ENCODE measurements at regions not wholly inside any gene's neighbourhood (a gene's known extent, or its start where the extent isn't known, plus 50 kb on each side); places are given as distances from the start of the nearest gene placed in this dataset.

- no peaks in the 10 kb centered on the region for H3K36me3 ChIP-seq (ENCODE audit: control insufficient read depth in 1 of 2, insufficient read depth in 2 of 2, low read depth in 1 of 2, low read length in 2 of 2)
- H3K9ac ChIP-seq (ENCODE audit: low read length), result no peak overlapping the region
These were observed 1324.0 kb downstream of the AMY1C start for GRCh38 chr1:105073660-105074059.

GRCh38 chr1:105083611-105084010 is 1333.9 kb downstream of the AMY1C start:
- no peak overlapping the region for H2BK5ac ChIP-seq (ENCODE audit: low read depth, low read length, poor library complexity, severe bottlenecking)
- H3K4ac ChIP-seq (ENCODE audit: low read depth in 1 of 2, low read length in 2 of 2), result no peak overlapping the region
- H3K18ac ChIP-seq (ENCODE audit: low read depth in 1 of 2, low read length in 2 of 2), result no peak overlapping the region
- no peak overlapping the region for H2AK5ac ChIP-seq (ENCODE audit: low read length, severe bottlenecking)
- H2BK12ac ChIP-seq (ENCODE audit: low read length in 2 of 2), result no peak overlapping the region
- H3K27ac ChIP-seq (ENCODE audit: low read length, poor library complexity, severe bottlenecking), result no peak overlapping the region
- no peak overlapping the region for H3K4me3 ChIP-seq (ENCODE audit: insufficient read depth in 1 of 2, low read depth in 1 of 2, low read length in 2 of 2)
- no peak overlapping the region for H4K91ac ChIP-seq (ENCODE audit: low read length)
- H3K14ac ChIP-seq (ENCODE audit: low read length in 2 of 2), result no peak overlapping the region
- H3K4me1 ChIP-seq (ENCODE audit: control insufficient read depth, insufficient read depth, low read depth, low read length), result no peaks in the 10 kb centered on the region
- no peak overlapping the region for H2BK15ac ChIP-seq (ENCODE audit: low read depth, poor library complexity, severe bottlenecking)
- H3K23ac ChIP-seq (ENCODE audit: low read length in 2 of 2), result no peak overlapping the region
- H3K4me2 ChIP-seq (ENCODE audit: low read length, poor library complexity, severe bottlenecking), result no peak overlapping the region
- no peaks in the 10 kb centered on the region for H3K36me3 ChIP-seq (ENCODE audit: control insufficient read depth in 1 of 2, insufficient read depth in 2 of 2, low read depth in 1 of 2, low read length in 2 of 2)
- WGBS, result 100% methylated on average over 1 of the region's 4 CpGs
- peaks cover 1% of the 10 kb centered on the region for H3K9me3 ChIP-seq (ENCODE audit: control insufficient read depth, low read length)
- H2AFZ ChIP-seq (ENCODE audit: low read depth, low read length), result no peak overlapping the region
- no peaks in the 10 kb centered on the region for H3K79me1 ChIP-seq (replicated peaks; ENCODE audit: low read length, poor library complexity, severe bottlenecking)
- H2BK120ac ChIP-seq (ENCODE audit: low read depth, low read length), result no peak overlapping the region
- H3K9ac ChIP-seq (ENCODE audit: low read length), result no peak overlapping the region
- DNase-seq, result no peak
- no peaks in the 10 kb centered on the region for H3K27me3 ChIP-seq (ENCODE audit: control insufficient read depth in 1 of 2, insufficient read depth in 1 of 2, low read length in 2 of 2)
- no peak overlapping the region for H4K8ac ChIP-seq (ENCODE audit: low read length)

More at GRCh38 chr1:105073660-105074059, 1324.0 kb downstream of the AMY1C start:
- Histone ChIP-seq H3K79me1 (replicated peaks; ENCODE audit: low read length, poor library complexity, severe bottlenecking) (no peaks in the 10 kb centered on the region), H2BK12ac (ENCODE audit: low read length in 2 of 2) (no peak overlapping the region), H2BK120ac (ENCODE audit: low read depth, low read length) (no peak overlapping the region), H3K27me3 (ENCODE audit: control insufficient read depth in 1 of 2, insufficient read depth in 1 of 2, low read length in 2 of 2) (no peaks in the 10 kb centered on the region), H3K4me3 (ENCODE audit: insufficient read depth in 1 of 2, low read depth in 1 of 2, low read length in 2 of 2) (no peak overlapping the region), H2AFZ (ENCODE audit: low read depth, low read length) (no peak overlapping the region), H3K18ac (ENCODE audit: low read depth in 1 of 2, low read length in 2 of 2) (no peak overlapping the region), H3K27ac (ENCODE audit: low read length, poor library complexity, severe bottlenecking) (no peak overlapping the region), H3K14ac (ENCODE audit: low read length in 2 of 2) (no peak overlapping the region), H2AK5ac (ENCODE audit: low read length, severe bottlenecking) (no peak overlapping the region), H3K4me1 (ENCODE audit: control insufficient read depth, insufficient read depth, low read depth, low read length) (no peaks in the 10 kb centered on the region), H3K9me3 (ENCODE audit: control insufficient read depth, low read length) (peaks cover 19% of the 10 kb centered on the region), H3K4me2 (ENCODE audit: low read length, poor library complexity, severe bottlenecking) (no peak overlapping the region), H3K4ac (ENCODE audit: low read depth in 1 of 2, low read length in 2 of 2) (no peak overlapping the region), H2BK15ac (ENCODE audit: low read depth, poor library complexity, severe bottlenecking) (no peak overlapping the region), H2BK5ac (ENCODE audit: low read depth, low read length, poor library complexity, severe bottlenecking) (no peak overlapping the region), H3K23ac (ENCODE audit: low read length in 2 of 2) (no peak overlapping the region), H4K8ac (ENCODE audit: low read length) (no peak overlapping the region), H4K91ac (ENCODE audit: low read length) (no peak overlapping the region)
- no peak for DNase-seq

DNA sequence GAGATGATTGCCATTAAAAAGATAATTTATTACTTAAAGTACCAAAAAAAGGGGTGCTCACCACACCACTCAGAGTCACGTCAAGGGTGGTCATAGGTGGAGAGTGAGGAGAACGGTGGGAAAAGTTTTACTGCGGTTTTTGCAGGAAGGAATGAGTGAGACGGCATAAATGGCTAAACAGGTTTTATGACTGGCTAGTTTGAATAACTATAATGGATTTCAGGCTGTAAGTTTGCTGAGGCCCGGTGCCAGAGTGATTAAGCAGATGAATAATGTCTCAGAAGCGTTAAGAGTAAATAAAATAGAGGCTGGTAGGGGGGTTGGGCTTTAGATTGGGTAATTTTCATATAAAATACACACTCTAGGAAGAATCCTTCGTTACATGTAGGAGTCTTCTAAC is 1337.8 kb downstream of the AMY1C start:
- H2BK5ac ChIP-seq (ENCODE audit: low read depth, low read length, poor library complexity, severe bottlenecking), result no peak overlapping the region
- no peaks in the 10 kb centered on the region for H3K36me3 ChIP-seq (ENCODE audit: control insufficient read depth in 1 of 2, insufficient read depth in 2 of 2, low read depth in 1 of 2, low read length in 2 of 2)
- no peaks in the 10 kb centered on the region for H3K27me3 ChIP-seq (ENCODE audit: control insufficient read depth in 1 of 2, insufficient read depth in 1 of 2, low read length in 2 of 2)
- no peak overlapping the region for H3K4ac ChIP-seq (ENCODE audit: low read depth in 1 of 2, low read length in 2 of 2)
- no peak overlapping the region for H4K91ac ChIP-seq (ENCODE audit: low read length)
- peaks cover 6% of the 10 kb centered on the region for H3K9me3 ChIP-seq (ENCODE audit: control insufficient read depth, low read length)
- no peak overlapping the region for H2AK5ac ChIP-seq (ENCODE audit: low read length, severe bottlenecking)
- H3K4me1 ChIP-seq (ENCODE audit: control insufficient read depth, insufficient read depth, low read depth, low read length), result no peaks in the 10 kb centered on the region
- no peak for DNase-seq
- no peak overlapping the region for H3K23ac ChIP-seq (ENCODE audit: low read length in 2 of 2)
- no peak overlapping the region for H3K14ac ChIP-seq (ENCODE audit: low read length in 2 of 2)
- no peak overlapping the region for H3K9ac ChIP-seq (ENCODE audit: low read length)
- no peak overlapping the region for H3K27ac ChIP-seq (ENCODE audit: low read length, poor library complexity, severe bottlenecking)
- 88% methylated on average over 6 of the region's 7 CpGs for WGBS
- no peak overlapping the region for H4K8ac ChIP-seq (ENCODE audit: low read length)
- no peak overlapping the region for H3K18ac ChIP-seq (ENCODE audit: low read depth in 1 of 2, low read length in 2 of 2)
- H2BK120ac ChIP-seq (ENCODE audit: low read depth, low read length), result no peak overlapping the region
- no peak overlapping the region for H3K4me2 ChIP-seq (ENCODE audit: low read length, poor library complexity, severe bottlenecking)
- no peak overlapping the region for H2BK15ac ChIP-seq (ENCODE audit: low read depth, poor library complexity, severe bottlenecking)
- no peak overlapping the region for H2AFZ ChIP-seq (ENCODE audit: low read depth, low read length)
- H2BK12ac ChIP-seq (ENCODE audit: low read length in 2 of 2), result no peak overlapping the region
- no peaks in the 10 kb centered on the region for H3K79me1 ChIP-seq (replicated peaks; ENCODE audit: low read length, poor library complexity, severe bottlenecking)
- no peak overlapping the region for H3K4me3 ChIP-seq (ENCODE audit: insufficient read depth in 1 of 2, low read depth in 1 of 2, low read length in 2 of 2)

- Histone ChIP-seq H3K4me3 (ENCODE audit: insufficient read depth in 1 of 2, low read depth in 1 of 2, low read length in 2 of 2) (no peak overlapping the region), H3K36me3 (ENCODE audit: control insufficient read depth in 1 of 2, insufficient read depth in 2 of 2, low read depth in 1 of 2, low read length in 2 of 2) (no peaks in the 10 kb centered on the region), H3K4me2 (ENCODE audit: low read length, poor library complexity, severe bottlenecking) (no peak overlapping the region), H3K18ac (ENCODE audit: low read depth in 1 of 2, low read length in 2 of 2) (no peak overlapping the region), H3K9ac (ENCODE audit: low read length) (no peak overlapping the region), H3K4ac (ENCODE audit: low read depth in 1 of 2, low read length in 2 of 2) (no peak overlapping the region), H3K79me1 (replicated peaks; ENCODE audit: low read length, poor library complexity, severe bottlenecking) (no peaks in the 10 kb centered on the region), H3K23ac (ENCODE audit: low read length in 2 of 2) (no peak overlapping the region), H2AK5ac (ENCODE audit: low read length, severe bottlenecking) (no peak overlapping the region), H4K8ac (ENCODE audit: low read length) (no peak overlapping the region), H4K91ac (ENCODE audit: low read length) (no peak overlapping the region), H3K27ac (ENCODE audit: low read length, poor library complexity, severe bottlenecking) (no peak overlapping the region), H2AFZ (ENCODE audit: low read depth, low read length) (no peak overlapping the region), H3K4me1 (ENCODE audit: control insufficient read depth, insufficient read depth, low read depth, low read length) (no peaks in the 10 kb centered on the region), H2BK120ac (ENCODE audit: low read depth, low read length) (no peak overlapping the region), H2BK5ac (ENCODE audit: low read depth, low read length, poor library complexity, severe bottlenecking) (no peak overlapping the region), H3K14ac (ENCODE audit: low read length in 2 of 2) (no peak overlapping the region), H3K27me3 (ENCODE audit: control insufficient read depth in 1 of 2, insufficient read depth in 1 of 2, low read length in 2 of 2) (no peaks in the 10 kb centered on the region), H2BK12ac (ENCODE audit: low read length in 2 of 2) (no peak overlapping the region), H3K9me3 (ENCODE audit: control insufficient read depth, low read length) (peaks cover 6% of the 10 kb centered on the region), H2BK15ac (ENCODE audit: low read depth, poor library complexity, severe bottlenecking) (no peak overlapping the region)
- no peak for DNase-seq
- WGBS, result no CpG with 5 or more reads among the region's 1 CpG
These were observed 1338.5 kb downstream of the AMY1C start for GRCh38 chr1:105088166-105088565.
